GM19468 (cell line): ENCODE measurements at regions not wholly inside any gene's neighbourhood (a gene's known extent, or its start where the extent isn't known, plus 50 kb on each side); places are given as distances from the start of the nearest gene placed in this dataset.

Experiments
- ATAC-seq: cut with Tn5 transposase; IDR thresholded peaks from one replicate; pipeline ENCODE4 v1.9.1; 2021; ENCODE audit warnings: mild to moderate bottlenecking, moderate library complexity, moderate number of reproducible peaks; ENCODE audit not compliant: unreplicated experiment; ENCODE audit errors: extremely low read depth

GRCh38 chr13:97133554-97133953 is 88.6 kb upstream of the MBNL2 start:
- ATAC-seq = no peak

DNA sequence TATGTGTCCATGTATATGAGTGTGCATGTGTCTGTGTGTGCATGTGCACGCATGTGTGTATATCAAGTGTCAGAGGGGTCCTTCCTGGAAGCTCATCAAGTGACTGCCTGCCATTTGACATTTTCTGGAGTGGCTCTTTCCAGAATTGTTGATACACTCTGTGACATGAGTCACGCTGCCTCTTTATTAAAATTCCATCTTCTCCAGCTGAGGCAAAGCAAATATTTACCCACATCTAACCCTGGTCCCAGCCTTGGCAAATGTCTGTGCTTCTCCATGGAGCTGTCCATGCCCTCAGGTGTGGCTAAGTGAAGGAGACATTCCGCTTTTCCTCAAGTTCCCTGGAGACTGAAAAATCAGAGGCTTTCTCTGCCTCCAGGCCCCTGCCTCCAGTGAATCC is 88.2 kb upstream of the MBNL2 start:
- ATAC-seq = no peak

- no peak for ATAC-seq
These were observed 87.6 kb upstream of the MBNL2 start for GRCh38 chr13:97134364-97135095.

DNA sequence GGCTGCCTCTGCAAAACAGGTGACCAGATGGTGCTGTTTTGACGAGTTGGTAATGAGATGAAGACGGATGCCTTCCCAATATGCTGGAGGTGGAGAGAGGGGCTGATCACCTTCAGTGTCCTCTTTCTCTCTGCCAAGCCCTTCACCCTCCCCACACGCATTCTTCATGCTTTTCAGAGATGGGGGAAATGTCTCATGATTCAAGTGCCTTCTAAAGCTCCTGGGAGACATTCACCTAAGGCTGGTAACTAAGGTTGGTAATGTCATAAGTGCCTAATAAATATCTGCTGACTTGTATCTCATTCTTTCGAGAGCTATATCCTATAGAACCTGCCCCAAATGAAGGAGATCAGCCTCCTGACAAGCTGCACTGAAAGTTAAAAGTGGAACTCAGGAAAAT is 86.2 kb upstream of the MBNL2 start:
- no peak for ATAC-seq

DNA sequence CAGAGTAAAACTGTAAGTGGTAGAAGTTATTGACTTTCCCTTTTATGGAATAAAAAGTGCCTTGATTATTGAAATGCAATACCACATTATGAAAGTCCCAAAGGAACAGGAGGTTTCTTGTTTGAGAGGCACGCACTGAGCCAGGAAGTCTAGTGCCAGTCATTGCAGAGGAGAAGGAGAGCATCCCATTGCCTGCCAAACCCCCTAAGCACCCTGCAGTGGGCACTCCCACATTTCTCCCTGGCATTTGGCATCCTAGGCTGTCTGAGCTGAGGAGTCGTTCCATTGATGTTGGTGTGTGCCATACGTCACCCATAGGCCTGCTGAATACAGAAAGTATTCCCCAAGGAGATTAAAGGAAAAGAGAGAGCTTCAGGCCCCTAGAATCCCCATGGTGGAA is 85.7 kb upstream of the MBNL2 start:
- ATAC-seq = no peak

DNA sequence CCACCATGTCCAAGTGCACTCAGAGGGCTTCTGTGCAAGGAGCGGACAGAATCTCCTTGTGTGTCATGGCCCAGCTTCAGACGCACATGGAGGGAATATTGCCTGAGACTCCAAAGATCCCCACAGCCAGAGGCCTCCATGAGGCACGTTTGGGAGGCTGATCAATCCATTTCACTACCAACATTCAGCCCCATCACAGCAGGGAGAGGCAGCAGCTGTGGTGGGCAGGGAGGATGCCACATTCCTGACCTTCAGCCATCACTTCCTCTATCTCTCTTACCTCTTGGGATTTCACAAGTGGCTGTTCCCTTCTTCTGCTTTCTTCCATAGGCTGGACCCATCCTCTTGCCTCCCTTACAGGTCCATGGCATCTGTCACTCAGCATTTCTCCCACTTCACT is 82.4 kb upstream of the MBNL2 start:
- no peak for ATAC-seq

DNA sequence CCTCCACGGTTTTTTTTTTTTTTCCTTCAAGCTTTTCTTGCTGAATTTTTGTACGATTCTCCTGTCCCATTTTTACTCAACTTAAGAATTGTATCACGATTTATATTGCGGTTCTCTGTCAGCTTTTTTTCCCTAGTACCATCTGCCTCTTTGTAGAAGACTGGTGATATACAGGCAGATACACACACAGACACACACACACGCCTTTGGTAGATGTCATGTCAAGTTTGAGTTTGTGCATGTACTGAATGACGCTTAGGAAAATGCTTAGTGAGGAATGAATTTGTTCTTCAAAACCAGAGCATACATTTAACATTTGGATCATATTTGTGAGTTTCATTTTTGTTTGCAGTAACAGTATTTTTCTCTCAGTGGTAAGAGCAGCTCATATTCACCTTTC is 82.0 kb upstream of the MBNL2 start:
- ATAC-seq = no peak

- ATAC-seq = no peak
These were observed 81.5 kb upstream of the MBNL2 start for GRCh38 chr13:97140611-97141010.

- no peak for ATAC-seq
These were observed 81.0 kb upstream of the MBNL2 start for GRCh38 chr13:97141097-97141496.

DNA sequence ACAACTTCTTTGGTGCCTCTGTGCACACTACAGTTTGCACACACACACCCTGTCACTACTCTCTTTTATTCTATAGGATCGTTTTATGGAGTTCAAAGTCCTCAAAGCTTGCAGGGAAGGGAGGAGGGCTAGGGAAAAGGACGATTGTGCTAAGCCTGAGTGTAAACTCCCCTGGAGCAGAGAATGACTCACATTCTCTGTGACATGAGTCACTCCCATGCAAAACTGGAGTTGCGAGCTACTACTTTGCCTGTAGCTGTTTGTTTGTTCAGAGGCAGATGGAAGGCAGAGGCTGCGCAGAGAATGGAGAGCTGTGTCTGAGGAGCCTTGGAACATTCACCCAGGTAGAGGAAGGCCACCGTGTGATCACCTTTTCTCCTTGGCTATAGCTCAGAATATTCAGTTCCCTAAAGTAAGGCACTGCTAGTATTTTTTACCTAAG is 80.5 kb upstream of the MBNL2 start:
- no peak for ATAC-seq

DNA sequence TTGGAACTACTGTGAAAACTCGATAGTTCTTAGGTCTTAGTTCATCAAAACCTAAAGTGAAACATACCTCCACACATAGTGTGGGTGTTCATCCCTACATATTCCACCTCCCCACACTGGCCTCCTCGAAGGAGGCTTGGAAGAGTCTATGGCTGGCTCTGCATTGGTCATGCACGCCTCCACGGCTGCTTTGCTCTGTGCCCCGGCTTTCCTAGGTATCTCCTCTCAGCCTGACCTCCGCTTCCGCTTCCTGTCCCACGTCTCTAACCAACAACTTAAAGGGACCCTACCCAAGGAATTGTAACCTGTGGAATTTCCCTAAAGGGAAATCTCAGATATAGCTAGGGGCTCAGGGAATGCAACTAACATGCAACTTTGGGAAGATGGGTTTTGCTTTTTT is 79.7 kb upstream of the MBNL2 start:
- ATAC-seq = no peak

DNA sequence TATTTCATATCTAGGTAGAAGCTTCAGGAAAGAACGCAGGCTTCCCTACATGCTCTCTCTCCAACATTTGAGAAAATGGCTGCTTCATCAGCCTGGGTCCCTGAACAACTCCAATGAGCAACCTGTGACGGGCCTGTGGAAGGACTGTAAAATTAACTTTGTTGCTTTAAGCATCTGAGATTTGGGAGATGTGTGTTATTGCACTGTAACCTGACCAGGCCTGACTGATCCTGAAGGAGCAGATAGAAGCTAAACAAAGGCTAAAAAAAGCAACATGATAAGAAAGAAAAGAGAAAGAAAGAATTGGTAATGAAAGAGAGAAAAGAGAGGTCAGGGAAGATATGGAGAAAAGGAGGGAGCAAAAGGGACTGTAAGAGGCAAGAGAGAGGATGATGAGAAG is 77.1 kb upstream of the MBNL2 start:
- no peak for ATAC-seq

GRCh38 chr13:97148894-97149293 is 73.2 kb upstream of the MBNL2 start:
- ATAC-seq = no peak

- no peak for ATAC-seq
These were observed 61.7 kb upstream of the MBNL2 start for GRCh38 chr13:97160421-97160820.

DNA sequence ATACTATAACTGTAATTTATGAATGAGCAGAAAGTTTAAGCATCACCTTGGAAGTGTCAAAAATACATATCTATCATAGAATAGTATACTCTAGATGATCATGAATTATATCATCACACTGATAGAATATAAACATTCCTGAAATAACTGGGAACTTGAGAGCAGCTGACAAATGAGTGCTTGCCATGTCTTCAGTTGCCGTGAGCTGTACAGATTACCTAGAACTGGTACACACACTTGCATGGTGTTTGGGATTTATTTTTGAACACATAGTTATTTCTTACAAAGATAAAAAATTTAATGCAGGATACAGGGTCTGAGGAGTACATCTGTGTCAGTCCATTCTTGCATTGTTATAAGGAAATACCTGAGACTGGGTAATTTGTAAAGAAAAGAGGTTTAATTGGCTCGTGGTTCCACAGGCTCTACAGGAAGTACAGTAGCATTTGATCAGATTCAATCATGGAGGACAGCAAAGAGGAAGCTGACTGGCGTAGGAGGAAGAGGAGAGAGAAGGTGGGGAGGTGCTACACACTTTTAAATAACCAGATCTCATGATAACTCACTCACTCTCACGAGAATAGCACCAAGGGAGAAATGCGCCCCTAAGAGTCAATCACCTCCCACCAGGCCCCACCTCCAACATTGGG is 60.4 kb upstream of the MBNL2 start:
- ATAC-seq = no peak

DNA sequence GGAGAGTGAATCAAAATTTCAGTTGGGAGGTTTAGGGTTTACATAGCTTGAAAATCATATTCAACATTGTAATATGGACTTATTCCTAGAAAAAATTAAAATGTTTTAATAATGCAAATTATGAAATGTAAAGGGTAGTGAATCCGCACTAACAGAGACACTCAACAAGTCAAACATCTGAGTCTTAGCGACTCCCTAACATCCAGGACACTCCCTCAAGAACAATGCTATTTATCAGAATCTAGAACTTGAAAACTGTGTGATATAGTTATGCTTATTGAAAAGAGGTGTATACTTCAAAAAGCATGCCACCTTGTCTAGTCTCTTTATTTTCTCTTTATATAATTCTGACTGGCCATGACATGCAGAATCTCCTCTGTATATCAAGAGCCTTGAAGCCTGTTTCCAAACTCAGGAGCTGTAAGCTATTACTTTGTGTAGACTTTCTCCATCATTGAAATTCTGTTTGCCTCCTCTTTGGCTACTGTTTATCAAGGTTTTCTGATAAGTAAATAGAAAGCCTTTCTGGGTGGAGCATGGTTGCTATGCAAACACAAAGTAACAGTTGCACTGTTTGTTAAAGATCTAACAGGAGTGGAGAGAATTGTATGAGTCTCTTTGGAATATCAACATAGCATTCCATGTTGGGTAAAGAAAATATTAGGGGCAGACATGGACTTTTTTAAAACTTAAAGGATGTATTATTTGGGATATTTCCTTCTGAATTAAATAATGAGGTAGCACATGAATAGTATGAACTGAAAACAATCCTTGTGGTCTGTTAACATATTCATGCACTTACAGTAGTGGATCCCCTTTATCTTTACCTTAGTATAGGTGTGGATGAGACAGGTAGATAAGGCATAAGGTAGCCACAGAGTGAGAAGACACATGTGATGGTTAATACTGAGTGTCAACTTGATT is 56.4 kb upstream of the MBNL2 start:
- ATAC-seq = no peak

GRCh38 chr13:97171136-97171535 is 51.0 kb upstream of the MBNL2 start:
- no peak for ATAC-seq
